ENCODE measurements at regions not wholly inside any gene's neighbourhood (a gene's known extent, or its start where the extent isn't known, plus 50 kb on each side); places are given as distances from the start of the nearest gene placed in this dataset.
"Not testable (repeated sequence)": the region's sequence is repeated elsewhere in the genome, so short reads cannot be mapped to it uniquely, and the experiment has no call there.

- TF ChIP-seq CTCF (IDR thresholded peaks at IDR 0.05; ENCODE audit: low read depth, low read length) = no peak
- H3K9me3 ChIP-seq (ENCODE audit: severe bottlenecking) = no peaks in the 10 kb centered on the region
- H3K36me3 ChIP-seq = no peaks in the 10 kb centered on the region
- H3K27me3 ChIP-seq (ENCODE audit: insufficient read depth, low read depth, severe bottlenecking) = no peaks in the 10 kb centered on the region
- DNase-seq = no peak
- no peak overlapping the region for H3K4me3 ChIP-seq (ENCODE audit: low read depth, low read length)
- no peak overlapping the region for H3K27ac ChIP-seq
Measured at GRCh38 chr14:48027115-48027514, 351.7 kb upstream of the MDGA2 start.

GRCh38 chr14:48023881-48024280, 348.5 kb upstream of the MDGA2 start:
- no peaks in the 10 kb centered on the region for H3K9me3 ChIP-seq (ENCODE audit: severe bottlenecking)
- no peak overlapping the region for H3K27ac ChIP-seq
- no peak overlapping the region for H3K4me3 ChIP-seq (ENCODE audit: low read depth, low read length)
- H3K36me3 ChIP-seq = no peaks in the 10 kb centered on the region
- no peak for TF ChIP-seq CTCF (IDR thresholded peaks at IDR 0.05; ENCODE audit: low read depth, low read length)
- no peak for DNase-seq
- H3K27me3 ChIP-seq (ENCODE audit: insufficient read depth, low read depth, severe bottlenecking) = no peaks in the 10 kb centered on the region

GRCh38 chr14:48011484-48011883, 336.1 kb upstream of the MDGA2 start:
- DNase-seq = peak; percentile 16
- not testable (repeated sequence) for H3K27ac ChIP-seq; H3K9me3 ChIP-seq (ENCODE audit: severe bottlenecking); H3K36me3 ChIP-seq; H3K4me3 ChIP-seq (ENCODE audit: low read depth, low read length); H3K27me3 ChIP-seq (ENCODE audit: insufficient read depth, low read depth, severe bottlenecking)

GRCh38 chr14:48008646-48009045, 333.2 kb upstream of the MDGA2 start:
- Histone ChIP-seq H3K27ac (no peak overlapping the region), H3K36me3 (no peaks in the 10 kb centered on the region), H3K9me3 (ENCODE audit: severe bottlenecking) (no peaks in the 10 kb centered on the region), H3K4me3 (ENCODE audit: low read depth, low read length) (no peak overlapping the region), H3K27me3 (ENCODE audit: insufficient read depth, low read depth, severe bottlenecking) (no peaks in the 10 kb centered on the region)
- no peak for TF ChIP-seq CTCF (IDR thresholded peaks at IDR 0.05; ENCODE audit: low read depth, low read length)
- no peak for DNase-seq

GRCh38 chr14:48005986-48006385, 330.6 kb upstream of the MDGA2 start:
- TF ChIP-seq CTCF (IDR thresholded peaks at IDR 0.05; ENCODE audit: low read depth, low read length) = no peak
- H3K4me3 ChIP-seq (ENCODE audit: low read depth, low read length) = no peak overlapping the region
- H3K27me3 ChIP-seq (ENCODE audit: insufficient read depth, low read depth, severe bottlenecking) = no peaks in the 10 kb centered on the region
- H3K27ac ChIP-seq = no peak overlapping the region
- H3K9me3 ChIP-seq (ENCODE audit: severe bottlenecking) = no peaks in the 10 kb centered on the region
- no peak for DNase-seq
- no peaks in the 10 kb centered on the region for H3K36me3 ChIP-seq

- DNase-seq = no peak
- H3K27me3 ChIP-seq (ENCODE audit: insufficient read depth, low read depth, severe bottlenecking) = no peaks in the 10 kb centered on the region
- no peaks in the 10 kb centered on the region for H3K9me3 ChIP-seq (ENCODE audit: severe bottlenecking)
- H3K27ac ChIP-seq = no peak overlapping the region
- no peak overlapping the region for H3K4me3 ChIP-seq (ENCODE audit: low read depth, low read length)
- no peak for TF ChIP-seq CTCF (IDR thresholded peaks at IDR 0.05; ENCODE audit: low read depth, low read length)
- H3K36me3 ChIP-seq = no peaks in the 10 kb centered on the region
Measured at GRCh38 chr14:47993883-47994282, 318.5 kb upstream of the MDGA2 start.
